ENCODE measurements at regions not wholly inside any gene's neighbourhood (a gene's known extent, or its start where the extent isn't known, plus 50 kb on each side); places are given as distances from the start of the nearest gene placed in this dataset.
"Not testable (repeated sequence)": the region's sequence is repeated elsewhere in the genome, so short reads cannot be mapped to it uniquely, and the experiment has no call there.

DNA sequence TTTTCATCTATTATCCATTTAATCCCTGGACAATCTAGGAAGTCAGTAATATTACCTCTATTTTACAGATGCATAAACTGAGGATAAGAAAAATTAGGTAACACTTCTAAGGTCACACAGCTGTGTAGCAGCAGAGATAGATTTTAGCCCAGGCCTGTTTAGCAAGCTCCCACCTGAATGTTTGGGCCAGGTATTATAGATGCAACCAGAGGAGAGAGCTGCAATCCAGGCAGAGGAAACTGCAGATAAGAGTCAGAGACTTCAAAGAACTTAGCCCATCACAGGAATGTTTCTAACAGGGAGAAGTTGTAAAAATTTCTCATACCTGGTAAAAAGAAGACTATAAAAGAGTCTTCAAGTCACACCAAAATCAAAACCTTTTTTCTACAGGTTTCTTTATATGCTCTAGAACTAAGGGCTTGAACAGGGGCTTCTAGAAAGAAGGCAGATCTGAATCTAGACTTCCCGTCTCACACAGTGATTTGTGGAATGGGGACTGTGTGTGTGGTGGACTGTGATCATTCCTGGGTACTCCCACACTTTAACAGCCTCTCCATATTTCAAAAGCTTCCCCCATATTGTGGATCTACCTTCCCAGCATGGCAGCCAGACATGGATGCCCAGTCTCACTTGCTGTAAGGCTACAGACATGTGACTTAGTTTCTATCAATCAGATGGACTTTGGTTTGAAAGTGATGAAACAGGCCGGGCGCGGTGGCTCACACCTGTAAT lies 128.7 kb downstream of the TLR5 start:
- Mint-ChIP-seq H3K36me3 (ENCODE audit: insufficient read depth) (no peaks in the 10 kb centered on the region), H3K4me1 (ENCODE audit: low read depth in 2 of 2) (no peaks in the 10 kb centered on the region), H3K9me3 (no peaks in the 10 kb centered on the region), H3K27me3 (peaks cover 12 to 38% of the 10 kb centered on the region in 2 donors), H3K27ac (no peak overlapping the region), H3K4me3 (no peak overlapping the region)
- DNase-seq: no peak
- ATAC-seq (replicated peaks): no peak

DNA sequence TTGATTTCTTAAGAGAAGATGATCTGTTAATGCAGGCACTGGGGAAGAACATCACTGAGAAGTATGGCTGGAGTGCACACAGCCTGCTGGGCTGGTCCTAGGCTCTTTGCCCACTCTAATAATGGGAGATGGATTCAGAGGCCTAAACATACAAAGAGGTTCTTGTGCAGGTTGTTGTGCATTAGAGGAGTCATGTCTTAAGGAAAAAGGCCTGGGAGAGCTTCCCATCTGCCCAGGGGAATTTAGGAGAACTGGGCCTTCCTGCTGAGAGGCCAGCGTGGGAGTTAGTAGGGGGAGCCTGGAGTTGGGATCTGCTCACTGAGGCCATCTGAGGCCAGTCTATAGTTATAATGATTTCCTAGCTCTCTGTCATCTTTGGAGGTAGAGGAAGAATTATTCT lies 126.7 kb downstream of the TLR5 start:
- ATAC-seq (replicated peaks) (no peak), DNase-seq (no peak)
- Mint-ChIP-seq H3K4me1 (ENCODE audit: low read depth in 2 of 2) (no peaks in the 10 kb centered on the region), H3K4me3 (no peak overlapping the region), H3K27me3 (peaks cover 5 to 31% of the 10 kb centered on the region in 2 donors), H3K36me3 (ENCODE audit: insufficient read depth) (no peaks in the 10 kb centered on the region), H3K9me3 (no peaks in the 10 kb centered on the region), H3K27ac (no peak overlapping the region)

DNA sequence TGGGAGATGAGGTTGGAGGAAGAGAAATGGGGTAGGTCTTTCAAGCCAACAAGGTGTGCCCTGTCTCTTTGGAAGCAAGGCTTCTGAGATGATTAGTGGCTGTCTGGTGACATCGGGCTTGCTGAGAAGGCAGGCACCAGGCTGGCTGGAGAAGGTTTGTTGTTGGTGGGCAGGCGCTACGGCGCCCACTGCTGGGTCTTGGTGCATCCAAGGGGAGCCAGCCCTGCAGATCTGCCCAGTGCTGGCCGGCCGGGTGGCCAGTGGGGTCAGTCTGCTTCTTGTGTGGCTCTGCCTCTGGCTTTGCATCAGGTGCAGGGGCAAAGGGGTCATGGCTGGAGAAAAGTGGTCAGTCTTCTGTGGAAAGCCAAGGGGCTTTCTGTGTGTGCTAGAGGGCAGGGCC lies 126.2 kb downstream of the TLR5 start:
- H3K9me3 Mint-ChIP-seq: no peaks in the 10 kb centered on the region
- no peak overlapping the region for H3K27ac Mint-ChIP-seq
- H3K27me3 Mint-ChIP-seq: peaks cover 5 to 29% of the 10 kb centered on the region in 2 donors
- no peaks in the 10 kb centered on the region for H3K4me1 Mint-ChIP-seq (ENCODE audit: low read depth in 2 of 2)
- no peak for ATAC-seq (replicated peaks)
- no peaks in the 10 kb centered on the region for H3K36me3 Mint-ChIP-seq (ENCODE audit: insufficient read depth)
- no peak overlapping the region for H3K4me3 Mint-ChIP-seq
- DNase-seq: no peak

DNA sequence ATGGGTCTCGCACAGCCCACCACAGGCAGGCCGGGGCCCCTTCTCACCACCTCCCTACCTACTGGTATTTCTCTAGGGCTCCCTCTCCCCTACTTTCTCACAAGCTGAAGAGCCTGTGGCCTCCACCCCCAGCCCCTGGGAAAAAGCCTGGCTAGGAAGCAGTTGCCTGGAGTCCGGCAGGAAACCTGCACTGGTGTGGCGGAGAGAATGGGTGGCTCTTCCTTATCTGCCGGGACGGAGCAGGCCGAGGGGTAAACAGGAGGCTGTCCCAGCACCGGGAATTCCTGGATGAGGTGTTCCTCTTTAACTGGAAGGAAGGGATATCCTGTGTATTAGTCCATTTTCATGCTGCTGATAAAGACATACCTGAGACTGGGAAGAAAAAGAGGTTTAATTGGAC lies 125.8 kb downstream of the TLR5 start:
- Mint-ChIP-seq H3K4me3 (no peak overlapping the region), H3K4me1 (ENCODE audit: low read depth in 2 of 2) (no peaks in the 10 kb centered on the region), H3K27me3 (peaks cover 5 to 29% of the 10 kb centered on the region in 2 donors), H3K9me3 (no peaks in the 10 kb centered on the region), H3K27ac (no peak overlapping the region), H3K36me3 (ENCODE audit: insufficient read depth) (no peaks in the 10 kb centered on the region)
- DNase-seq (no peak), ATAC-seq (replicated peaks) (no peak)

DNA sequence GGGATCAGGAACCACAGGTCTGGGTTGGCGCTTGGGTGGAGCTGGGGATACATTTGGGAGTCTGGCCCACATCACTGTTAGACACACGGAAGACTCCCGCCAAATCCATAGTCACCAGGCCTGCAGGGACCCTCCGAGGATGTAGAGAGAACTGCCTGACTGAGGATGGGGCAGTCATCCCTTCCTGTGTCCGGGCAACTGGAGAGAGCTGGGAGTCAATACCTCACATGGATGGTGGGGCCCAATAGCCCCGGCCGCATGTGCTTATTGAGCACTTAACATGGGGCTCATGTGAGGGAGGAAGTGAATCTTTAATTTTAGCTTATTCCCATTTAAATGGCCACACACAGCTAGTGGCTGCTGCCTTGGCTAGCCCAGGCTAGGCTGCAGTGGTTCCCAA lies 124.5 kb downstream of the TLR5 start:
- no peak for ATAC-seq (replicated peaks)
- H3K4me1 Mint-ChIP-seq (ENCODE audit: low read depth in 2 of 2): no peaks in the 10 kb centered on the region
- H3K36me3 Mint-ChIP-seq (ENCODE audit: insufficient read depth): no peaks in the 10 kb centered on the region
- H3K4me3 Mint-ChIP-seq: no peak overlapping the region
- H3K27ac Mint-ChIP-seq: no peak overlapping the region
- no peak for DNase-seq
- H3K27me3 Mint-ChIP-seq: peaks cover 0 to 29% of the 10 kb centered on the region in 2 donors
- H3K9me3 Mint-ChIP-seq: no peaks in the 10 kb centered on the region

DNA sequence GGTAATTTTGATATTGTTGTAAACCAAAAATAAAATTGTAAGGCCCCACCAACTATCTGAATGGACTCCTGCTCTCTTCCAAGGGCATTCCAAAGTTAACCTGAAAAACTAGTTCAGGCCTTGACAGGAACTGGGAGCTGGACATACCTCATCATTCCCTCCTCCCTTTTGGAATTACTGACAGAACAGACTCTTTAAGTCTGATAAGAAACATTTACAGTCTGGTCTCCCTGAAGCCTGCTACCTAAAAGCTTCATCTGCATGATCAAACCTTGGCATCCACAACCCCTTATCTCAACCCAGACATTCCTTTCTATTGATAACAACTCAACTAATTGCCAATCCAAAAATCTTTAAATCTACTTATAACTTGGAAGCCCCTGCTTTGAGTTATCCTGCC lies 123.8 kb downstream of the TLR5 start:
- no peak overlapping the region for H3K4me3 Mint-ChIP-seq
- H3K27ac Mint-ChIP-seq: no peak overlapping the region
- H3K4me1 Mint-ChIP-seq (ENCODE audit: low read depth in 2 of 2): no peaks in the 10 kb centered on the region
- ATAC-seq (replicated peaks): no peak
- H3K27me3 Mint-ChIP-seq: peaks cover 0 to 28% of the 10 kb centered on the region in 2 donors
- DNase-seq: no peak
- no peaks in the 10 kb centered on the region for H3K9me3 Mint-ChIP-seq
- no peaks in the 10 kb centered on the region for H3K36me3 Mint-ChIP-seq (ENCODE audit: insufficient read depth)

DNA sequence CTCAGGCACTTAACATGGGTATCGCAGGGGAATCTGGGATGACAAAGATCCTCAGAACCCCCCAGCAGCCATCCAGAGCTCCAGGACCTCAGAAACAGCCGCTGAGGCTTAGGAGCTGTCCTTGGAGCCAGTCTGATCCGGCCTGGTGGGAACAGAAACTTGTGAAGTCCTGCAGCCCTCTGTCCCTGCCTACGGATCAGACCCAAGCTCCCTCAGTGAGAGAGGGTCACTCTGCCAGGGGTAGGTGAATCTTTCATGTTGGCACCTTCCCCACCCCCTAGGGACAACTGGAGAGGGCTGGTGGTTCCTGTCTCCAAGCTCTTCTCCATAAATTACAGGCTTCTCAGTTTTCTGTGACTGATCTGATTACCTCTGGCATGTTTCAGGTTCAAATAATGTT lies 122.3 kb downstream of the TLR5 start:
- ATAC-seq (replicated peaks): no peak
- no peaks in the 10 kb centered on the region for H3K4me1 Mint-ChIP-seq (ENCODE audit: low read depth in 2 of 2)
- H3K36me3 Mint-ChIP-seq (ENCODE audit: insufficient read depth): no peaks in the 10 kb centered on the region
- H3K27me3 Mint-ChIP-seq: peaks cover 0 to 15% of the 10 kb centered on the region in 2 donors
- DNase-seq: no peak
- H3K9me3 Mint-ChIP-seq: no peaks in the 10 kb centered on the region
- no peak overlapping the region for H3K4me3 Mint-ChIP-seq
- H3K27ac Mint-ChIP-seq: no peak overlapping the region

DNA sequence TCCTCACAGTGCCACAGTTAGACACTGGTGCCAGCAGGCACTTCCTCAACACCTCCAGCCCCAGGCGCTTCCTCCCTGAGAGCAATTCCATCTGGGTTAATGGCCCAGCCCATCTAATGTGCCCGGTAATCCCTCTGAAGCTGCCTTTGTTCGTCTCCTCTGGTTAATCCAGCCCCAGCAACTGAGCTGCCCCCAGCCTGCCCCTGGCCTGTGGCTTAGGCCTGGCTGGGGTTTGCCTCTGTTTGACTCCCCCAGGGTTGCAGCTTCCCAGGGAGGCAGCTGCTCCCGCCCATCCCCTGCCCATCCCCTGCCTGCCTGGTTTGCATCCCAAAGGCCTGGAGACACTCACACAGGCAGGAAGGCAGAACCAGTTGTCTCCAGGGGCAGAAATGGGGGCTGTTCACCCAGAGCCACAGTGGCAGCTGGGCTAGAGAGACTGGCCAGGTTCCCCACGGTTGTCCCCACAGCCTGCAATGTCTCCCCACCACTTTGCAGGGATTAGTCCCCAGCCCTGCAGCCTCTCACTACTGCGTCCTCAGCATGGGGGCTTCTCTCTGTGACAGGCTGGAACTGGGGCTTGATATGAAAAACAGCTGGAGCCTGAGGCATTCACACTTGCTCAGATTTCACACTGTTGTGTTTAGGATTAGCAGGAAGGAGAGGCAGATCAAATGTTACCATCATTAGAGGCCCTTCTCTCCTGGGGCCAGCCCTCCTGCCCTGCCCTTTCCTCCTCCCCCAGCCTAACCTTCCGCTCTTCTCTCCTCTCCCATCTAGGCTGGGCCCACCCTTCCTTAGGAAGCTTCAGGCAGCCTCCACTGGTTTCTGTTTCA lies 120.2 kb downstream of the TLR5 start:
- Mint-ChIP-seq H3K9me3 (no peaks in the 10 kb centered on the region), H3K27me3 (no peaks in the 10 kb centered on the region), H3K36me3 (ENCODE audit: insufficient read depth) (no peaks in the 10 kb centered on the region), H3K27ac (no peak overlapping the region), H3K4me3 (no peak overlapping the region), H3K4me1 (ENCODE audit: low read depth in 2 of 2) (no peaks in the 10 kb centered on the region)
- DNase-seq: no peak
- ATAC-seq (replicated peaks): no peak

DNA sequence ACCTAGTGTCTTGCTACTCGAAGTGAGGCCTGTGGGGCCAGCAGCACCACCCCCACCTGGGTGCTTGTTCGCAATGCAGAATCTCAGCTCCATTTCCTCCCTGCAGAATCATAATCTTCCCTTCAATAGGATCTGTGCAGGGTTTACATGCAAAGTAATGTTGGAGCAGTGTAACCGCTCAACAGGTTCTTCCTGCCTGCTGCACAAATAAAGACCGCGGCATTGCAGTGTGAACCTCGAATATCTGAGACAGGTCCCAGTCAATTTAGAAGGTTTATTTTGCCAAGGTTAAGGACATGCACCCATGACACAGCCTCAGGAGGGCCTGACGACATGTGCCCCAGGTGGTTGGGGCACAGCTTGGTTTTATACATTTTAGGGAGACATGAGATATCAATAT lies 119.2 kb downstream of the TLR5 start:
- Mint-ChIP-seq H3K27ac (no peak overlapping the region), H3K4me1 (ENCODE audit: low read depth in 2 of 2) (no peaks in the 10 kb centered on the region), H3K36me3 (ENCODE audit: insufficient read depth) (no peaks in the 10 kb centered on the region), H3K4me3 (no peak overlapping the region), H3K9me3 (no peaks in the 10 kb centered on the region), H3K27me3 (peaks cover 5 to 6% of the 10 kb centered on the region in 2 donors)
- DNase-seq (no peak), ATAC-seq (replicated peaks) (no peak)

DNA sequence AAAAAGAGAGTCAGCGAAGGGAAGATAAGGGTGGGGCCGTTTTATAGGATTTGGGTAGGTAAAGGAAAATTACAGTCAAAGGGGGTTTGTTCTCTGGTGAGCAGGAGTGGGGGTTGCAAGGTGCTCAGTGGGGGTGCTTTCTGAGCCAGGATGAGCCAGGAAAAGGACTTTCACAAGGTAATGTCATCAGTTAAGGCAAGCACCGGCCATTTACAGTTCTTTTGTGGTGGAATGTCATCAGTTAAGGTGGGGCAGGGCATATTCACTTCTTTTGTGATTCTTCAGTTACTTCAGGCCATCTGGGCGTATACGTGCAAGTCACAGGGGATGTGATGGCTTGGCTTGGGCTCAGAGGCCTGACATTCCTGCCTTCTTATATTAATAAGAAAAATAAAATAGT lies 118.6 kb downstream of the TLR5 start:
- not testable (repeated sequence) for H3K4me3 Mint-ChIP-seq; H3K27ac Mint-ChIP-seq; H3K9me3 Mint-ChIP-seq; DNase-seq; ATAC-seq (replicated peaks); H3K4me1 Mint-ChIP-seq (ENCODE audit: low read depth in 2 of 2); H3K36me3 Mint-ChIP-seq (ENCODE audit: insufficient read depth)
- peaks cover 11 to 12% of the 10 kb centered on the region in 2 donors for H3K27me3 Mint-ChIP-seq

DNA sequence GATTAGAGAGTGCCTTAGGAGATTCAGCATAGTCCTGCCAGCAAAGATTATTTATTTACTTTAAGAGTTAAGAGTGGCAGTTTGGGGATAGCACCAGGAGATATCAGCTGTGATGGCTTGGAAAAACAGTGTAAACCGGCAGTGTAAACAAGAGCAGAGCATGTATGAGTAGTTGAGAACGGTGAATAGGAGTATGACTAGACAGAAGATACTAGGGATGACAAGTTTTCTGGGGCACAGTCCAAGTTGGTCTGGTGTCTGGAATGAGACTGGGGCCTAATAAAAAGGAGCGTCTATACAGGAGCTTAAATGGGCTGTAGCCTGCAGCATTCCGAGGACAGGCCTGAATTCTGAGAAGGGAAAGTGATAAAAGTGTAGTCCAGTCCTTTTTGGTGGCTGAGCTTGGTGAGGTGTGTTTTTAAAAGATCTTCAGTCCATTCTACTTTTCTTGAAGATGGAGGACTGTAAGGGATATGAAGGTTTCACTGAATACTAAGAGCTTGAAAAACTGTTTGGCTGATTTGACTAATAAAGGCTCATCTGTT lies 117.8 kb downstream of the TLR5 start:
- not testable (repeated sequence) for H3K27ac Mint-ChIP-seq; H3K4me1 Mint-ChIP-seq (ENCODE audit: low read depth in 2 of 2); ATAC-seq (replicated peaks); H3K36me3 Mint-ChIP-seq (ENCODE audit: insufficient read depth); H3K9me3 Mint-ChIP-seq; DNase-seq; H3K4me3 Mint-ChIP-seq
- H3K27me3 Mint-ChIP-seq: peaks cover 13 to 17% of the 10 kb centered on the region in 2 donors

DNA sequence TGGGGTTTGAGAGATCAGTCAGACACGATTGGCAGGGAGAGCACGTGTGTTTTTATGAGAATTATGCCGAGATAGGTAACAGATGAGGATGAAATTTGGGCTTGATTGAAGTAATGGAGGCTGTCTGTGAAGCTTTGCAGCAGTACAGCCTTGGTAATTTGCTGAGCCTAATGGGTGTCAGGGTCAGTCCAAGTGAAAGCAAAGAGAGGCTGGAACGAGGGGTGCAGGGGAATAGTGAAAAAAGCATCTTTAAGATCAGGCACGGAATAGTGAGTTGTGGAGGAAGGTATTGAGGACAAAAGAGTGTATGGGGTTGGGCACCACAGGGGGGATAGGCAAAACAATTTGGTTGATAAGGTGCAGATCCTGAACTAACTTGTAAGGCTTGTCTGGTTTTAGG lies 116.4 kb downstream of the TLR5 start:
- not testable (repeated sequence) for DNase-seq; H3K4me1 Mint-ChIP-seq (ENCODE audit: low read depth in 2 of 2); H3K4me3 Mint-ChIP-seq; H3K36me3 Mint-ChIP-seq (ENCODE audit: insufficient read depth); H3K9me3 Mint-ChIP-seq; ATAC-seq (replicated peaks); H3K27ac Mint-ChIP-seq
- H3K27me3 Mint-ChIP-seq: peaks cover 13 to 17% of the 10 kb centered on the region in 2 donors

DNA sequence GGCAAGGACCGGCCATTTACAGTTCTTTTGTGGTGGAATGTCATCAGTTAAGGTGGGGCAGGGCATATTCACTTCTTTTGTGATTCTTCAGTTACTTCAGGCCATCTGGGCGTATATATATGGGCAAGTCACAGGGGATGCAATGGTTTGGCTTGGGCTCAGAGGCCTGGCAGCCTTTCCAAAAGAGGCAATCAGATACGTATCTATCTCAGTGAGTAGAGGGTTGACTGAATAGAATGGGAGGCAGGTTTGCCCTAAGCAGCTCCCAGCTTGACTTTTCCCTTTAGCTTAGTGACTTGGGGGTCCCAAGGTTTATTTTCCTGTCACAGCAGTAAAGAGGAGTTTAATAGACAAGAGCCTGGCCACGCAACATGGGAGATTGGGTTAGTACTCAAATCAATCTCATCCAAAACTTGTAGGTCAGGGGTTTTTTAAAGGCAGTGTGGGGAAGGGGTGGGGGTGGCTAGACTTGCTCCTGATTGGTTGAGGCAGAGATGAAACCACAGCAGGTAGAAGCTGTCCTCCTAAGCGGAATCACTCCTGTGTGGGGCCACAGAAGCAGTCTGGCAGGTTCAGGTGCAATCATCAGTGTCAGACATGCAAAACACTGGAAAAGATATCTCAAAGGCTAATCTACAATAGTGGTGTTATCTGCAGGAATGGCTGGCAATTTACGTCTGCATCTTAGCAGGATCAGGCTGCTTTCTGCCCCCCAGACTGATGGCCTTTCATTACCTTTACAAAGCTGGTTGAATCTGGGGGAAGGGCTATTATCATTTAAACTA lies 112.9 kb downstream of the TLR5 start:
- H3K4me3 Mint-ChIP-seq: no peak overlapping the region
- no peaks in the 10 kb centered on the region for H3K9me3 Mint-ChIP-seq
- DNase-seq (no peak), ATAC-seq (replicated peaks) (no peak)
- no peak overlapping the region for H3K27ac Mint-ChIP-seq
- H3K4me1 Mint-ChIP-seq (ENCODE audit: low read depth in 2 of 2): no peaks in the 10 kb centered on the region
- H3K36me3 Mint-ChIP-seq (ENCODE audit: insufficient read depth): no peaks in the 10 kb centered on the region
- H3K27me3 Mint-ChIP-seq: peaks cover 13 to 17% of the 10 kb centered on the region in 2 donors
